Amygdala (tissue), 56 donors: ENCODE measurements at regions not wholly inside any gene's neighbourhood (a gene's known extent, or its start where the extent isn't known, plus 50 kb on each side); places are given as distances from the start of the nearest gene placed in this dataset.
A peak's percentile ranks its signal among the peaks of the same experiment; 100 is the strongest.

Experiments
- DNase-seq, 56 donors: peaks; one replicate each; lab custom pipeline; 2025; lab: John Stamatoyannopoulos, UW

GRCh38 chr2:64767670-64768468 is 114.2 kb upstream of the SERTAD2 start:
- peak; percentile 34 to 93 (median 77) for DNase-seq

- DNase-seq = no peak
Measured at GRCh38 chr2:64768491-64769005, 114.8 kb upstream of the SERTAD2 start.

GRCh38 chr2:64769392-64770044 is 115.8 kb upstream of the SERTAD2 start:
- no peak for DNase-seq

GRCh38 chr2:64770137-64770780 is 116.5 kb upstream of the SERTAD2 start:
- no peak for DNase-seq

- DNase-seq = peak in 3 of 56 donors; percentile 5 to 26 (median 9)
Measured at GRCh38 chr2:64770781-64771334, 117.1 kb upstream of the SERTAD2 start.

- no peak for DNase-seq
Measured at GRCh38 chr2:64771737-64772136, 118.0 kb upstream of the SERTAD2 start.

GRCh38 chr2:64773461-64774118 is 119.9 kb upstream of the SERTAD2 start:
- no peak for DNase-seq

- no peak for DNase-seq
Measured at GRCh38 chr2:64777841-64778240, 124.1 kb upstream of the SERTAD2 start.

- no peak for DNase-seq
Measured at GRCh38 chr2:64779117-64779690, 125.5 kb upstream of the SERTAD2 start.

GRCh38 chr2:64780041-64780440 is 126.3 kb upstream of the SERTAD2 start:
- DNase-seq = no peak

GRCh38 chr2:64781711-64782390 is 128.1 kb upstream of the SERTAD2 start:
- DNase-seq = no peak

- DNase-seq = no peak
Measured at GRCh38 chr2:64784168-64785061, 130.7 kb upstream of the SERTAD2 start.

- no peak for DNase-seq
Measured at GRCh38 chr2:64785245-64785644, 131.5 kb upstream of the SERTAD2 start.

GRCh38 chr2:64786343-64787018 is 132.8 kb upstream of the SERTAD2 start:
- no peak for DNase-seq

GRCh38 chr2:64787019-64787365 is 133.3 kb upstream of the SERTAD2 start:
- DNase-seq = no peak

- no peak for DNase-seq
Measured at GRCh38 chr2:64787698-64788097, 134.0 kb upstream of the SERTAD2 start.

- no peak for DNase-seq
Measured at GRCh38 chr2:64789466-64790320, 136.0 kb upstream of the SERTAD2 start.
